H54 (cell line): ENCODE measurements at regions not wholly inside any gene's neighbourhood (a gene's known extent, or its start where the extent isn't known, plus 50 kb on each side); places are given as distances from the start of the nearest gene placed in this dataset.

Experiments used
- DNase-seq: peaks from one replicate; pipeline ENCODE4 v3.0.0; 2011; ENCODE audit warnings: low spot score, mixed read lengths; ENCODE audit not compliant: insufficient read length
- FAIRE-seq: peaks from 3 replicates; lab custom pipeline; 2011; peaks lifted over from hg19 to GRCh38; lab: Jason Lieb, UNC
- POLR2A ChIP-seq: IDR thresholded peaks from 2 replicates; pipeline ENCODE4 v1.6.1; 2011; ENCODE audit warnings: low read depth, mild to moderate bottlenecking, low read length

- TF ChIP-seq POLR2A, result no peak; the same call in 1 of the 2 replicates
- no peak for FAIRE-seq
- DNase-seq, result peak; percentile 8
These were observed 138.9 kb downstream of the TMCO5A start for GRCh38 chr15:38073178-38073946.

DNA sequence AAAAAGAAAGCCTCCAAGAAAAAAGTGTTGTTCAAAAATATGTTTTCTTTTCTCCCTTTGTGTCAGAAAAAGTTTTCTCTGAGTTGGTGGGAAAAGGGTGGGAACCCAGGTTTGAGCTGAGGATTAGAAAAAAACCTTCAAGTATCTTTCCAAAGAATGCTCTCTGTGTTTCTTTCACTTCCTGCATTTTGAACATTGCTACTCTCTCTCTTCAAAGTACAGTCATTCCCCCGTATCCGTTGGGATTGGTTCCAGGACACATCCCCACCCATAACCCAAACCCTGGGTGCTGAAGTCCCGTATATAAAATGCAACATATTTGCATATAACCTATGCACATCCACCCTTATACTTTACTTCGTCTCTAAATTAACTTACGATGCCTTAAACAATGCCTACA lies 139.6 kb downstream of the TMCO5A start:
- DNase-seq, result no peak

GRCh38 chr15:38075466-38075865 lies 141.0 kb downstream of the TMCO5A start:
- TF ChIP-seq POLR2A, result no peak
- no peak for FAIRE-seq
- DNase-seq, result no peak

More for the DNA sequence above, 139.6 kb downstream of the TMCO5A start:
- no peak for TF ChIP-seq POLR2A
- no peak for FAIRE-seq

DNA sequence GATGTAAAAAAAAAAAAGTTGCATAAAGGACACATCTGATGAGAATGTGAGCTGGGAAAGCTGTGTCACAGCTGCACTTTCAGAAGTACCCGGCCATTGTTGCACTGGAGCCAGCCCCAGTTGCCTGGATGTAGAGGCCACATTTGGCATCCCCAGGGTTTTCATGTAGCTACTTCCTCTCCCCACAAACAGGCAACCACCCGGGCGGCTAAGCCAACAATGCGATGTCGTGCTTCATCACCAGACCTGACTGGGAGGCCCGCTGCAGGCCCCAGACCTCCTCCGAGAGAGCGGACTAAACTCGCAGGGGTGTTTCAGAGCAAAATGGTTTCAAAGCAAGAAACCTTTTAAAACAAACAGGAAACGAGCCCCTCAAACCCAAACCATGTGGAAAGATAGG lies 142.3 kb downstream of the TMCO5A start:
- FAIRE-seq (no peak), DNase-seq (no peak)

GRCh38 chr15:38079236-38079635 lies 144.8 kb downstream of the TMCO5A start:
- no peak for TF ChIP-seq POLR2A
- no peak for DNase-seq
- no peak for FAIRE-seq

More for the DNA sequence above, 142.3 kb downstream of the TMCO5A start:
- TF ChIP-seq POLR2A, result no peak

DNA sequence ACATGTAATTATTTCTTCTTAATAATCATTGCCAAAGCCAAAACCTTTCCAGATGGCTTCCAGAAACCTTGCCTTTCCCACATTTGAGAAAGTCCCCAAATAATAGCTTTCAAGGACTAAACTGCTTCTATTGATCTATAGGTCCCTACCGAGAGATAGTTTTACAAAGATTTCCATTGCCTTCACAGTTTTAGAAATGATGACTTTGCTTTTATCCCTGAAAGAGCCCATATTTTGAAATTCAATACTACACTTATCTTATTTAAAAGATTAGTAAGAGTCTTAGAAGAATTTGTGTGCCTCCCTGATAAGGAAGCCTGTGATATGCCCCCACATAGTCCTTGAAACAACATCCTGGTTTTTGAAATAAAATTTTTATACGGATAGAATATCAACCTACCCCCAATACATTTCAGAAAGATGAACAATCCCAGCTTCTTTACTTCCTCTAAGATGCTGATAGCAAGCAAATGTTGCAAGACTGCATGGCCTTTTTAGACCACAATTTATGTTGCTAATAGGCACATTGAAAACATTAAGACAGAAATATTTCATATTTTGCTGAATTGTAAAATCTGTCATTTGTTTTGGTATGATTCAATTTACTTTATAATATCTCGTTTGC lies 146.3 kb downstream of the TMCO5A start:
- no peak for FAIRE-seq
- DNase-seq, result no peak
- no peak for TF ChIP-seq POLR2A

DNA sequence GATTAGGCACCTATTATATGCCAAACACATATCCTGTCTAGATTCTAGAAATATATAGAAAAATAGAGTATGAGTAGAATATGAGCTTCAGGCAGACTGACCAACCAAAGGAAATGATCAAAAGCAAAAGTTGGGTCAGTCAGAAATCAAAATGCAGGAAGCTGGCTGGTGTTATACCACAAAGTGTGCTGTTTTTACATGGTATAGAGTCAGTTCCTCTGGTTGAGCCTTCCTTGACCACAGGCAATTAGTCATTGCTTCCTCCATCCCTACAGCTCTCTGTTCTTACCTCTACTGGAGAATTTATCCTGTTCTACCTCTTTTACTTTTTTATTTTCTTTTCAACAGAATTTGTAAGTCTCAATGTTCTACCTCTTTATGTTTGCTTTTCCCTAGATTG lies 149.8 kb downstream of the TMCO5A start:
- peak; percentile 71 for FAIRE-seq
- no peak for TF ChIP-seq POLR2A
- no peak for DNase-seq

DNA sequence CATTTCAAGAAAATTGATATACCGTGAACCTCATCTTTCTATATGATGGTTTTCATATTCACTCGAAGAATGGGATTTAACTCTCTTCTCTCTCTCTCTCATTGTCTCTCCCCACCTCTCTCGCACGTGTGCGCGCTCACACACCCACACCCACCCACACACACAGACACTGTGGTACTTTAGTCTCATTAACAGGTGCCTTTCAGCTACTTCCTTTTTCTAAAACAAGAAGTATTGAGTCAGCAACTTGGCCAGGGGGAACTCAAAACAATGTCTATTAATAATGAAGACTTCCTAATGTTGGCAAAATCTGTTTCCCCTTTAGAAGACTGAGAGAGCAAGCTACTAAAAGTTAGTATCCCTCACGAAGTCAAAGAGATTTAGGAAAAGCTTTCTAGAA lies 150.7 kb downstream of the TMCO5A start:
- FAIRE-seq (no peak), DNase-seq (no peak)
- no peak for TF ChIP-seq POLR2A

DNA sequence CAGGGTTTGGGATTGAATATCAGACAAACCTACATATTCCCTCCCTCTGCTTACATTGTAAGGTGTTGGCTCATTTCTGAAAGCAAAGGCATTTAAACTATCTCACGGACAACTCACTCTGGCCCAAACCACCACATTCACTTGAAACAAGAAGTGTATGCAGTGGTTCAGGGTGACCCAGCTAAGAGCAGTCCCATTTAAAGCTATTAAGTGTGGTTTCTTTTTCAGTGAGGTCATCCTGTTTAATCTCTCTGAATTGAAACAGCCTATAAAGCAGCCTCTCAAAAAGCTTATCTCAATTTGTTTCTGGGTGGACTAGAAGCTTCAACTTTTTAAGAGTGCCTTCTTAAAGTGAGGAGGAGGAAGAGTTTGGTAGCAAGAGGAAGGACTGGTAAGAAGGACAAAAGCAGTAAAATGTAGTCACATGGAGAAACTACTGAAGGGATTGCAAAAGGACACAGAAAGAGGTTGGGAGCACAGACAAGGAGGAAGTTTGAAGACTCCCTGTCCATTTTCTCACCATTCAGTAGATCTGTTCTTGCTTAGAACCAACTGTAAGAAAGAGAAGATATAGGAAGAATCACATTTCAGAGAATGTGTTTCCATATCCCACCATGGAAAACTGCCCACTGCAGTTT lies 151.6 kb downstream of the TMCO5A start:
- TF ChIP-seq POLR2A, result no peak
- DNase-seq (no peak), FAIRE-seq (no peak)

- no peak for TF ChIP-seq POLR2A
- DNase-seq, result no peak
- no peak for FAIRE-seq
These were observed 152.2 kb downstream of the TMCO5A start for GRCh38 chr15:38086611-38087010.

DNA sequence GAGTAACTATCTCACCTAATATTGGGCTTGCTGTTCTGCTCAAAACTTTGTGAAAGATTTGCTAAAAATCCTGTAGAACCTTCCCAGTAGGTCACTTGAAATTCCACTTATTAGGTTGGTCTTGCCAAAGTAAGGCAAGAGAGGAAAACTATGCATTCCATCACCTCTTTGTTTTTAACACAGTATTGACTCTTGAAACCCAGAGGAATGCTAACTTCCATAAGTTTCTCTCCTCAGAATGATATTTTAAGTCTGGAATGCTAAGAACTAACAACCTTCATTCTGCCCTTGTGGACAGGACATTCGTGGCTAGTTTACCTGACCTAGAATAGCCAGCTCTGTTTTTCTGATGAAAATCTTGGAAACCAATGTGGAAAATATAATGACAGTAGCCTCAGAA lies 154.5 kb downstream of the TMCO5A start:
- no peak for TF ChIP-seq POLR2A
- DNase-seq (no peak), FAIRE-seq (no peak)

GRCh38 chr15:38090223-38090622 lies 155.8 kb downstream of the TMCO5A start:
- TF ChIP-seq POLR2A, result no peak
- FAIRE-seq (no peak), DNase-seq (no peak)

GRCh38 chr15:38090678-38091077 lies 156.2 kb downstream of the TMCO5A start:
- FAIRE-seq (no peak), DNase-seq (no peak)
- TF ChIP-seq POLR2A, result no peak

GRCh38 chr15:38091078-38091645 lies 156.7 kb downstream of the TMCO5A start:
- FAIRE-seq (no peak), DNase-seq (no peak)
- no peak for TF ChIP-seq POLR2A
